Choroid plexus epithelial cell (primary cell): ENCODE measurements at regions not wholly inside any gene's neighbourhood (a gene's known extent, or its start where the extent isn't known, plus 50 kb on each side); places are given as distances from the start of the nearest gene placed in this dataset.

Experiments used
- DNase-seq: peaks from one replicate; pipeline ENCODE4 v3.0.0-alpha.2; 2010; ENCODE audit warnings: low read depth
- H3K4me3 ChIP-seq: 2 replicates; pipeline ENCODE4 v1.5.1; 2011; ENCODE audit warnings: low read depth, mild to moderate bottlenecking, control low read depth, low read length, moderate library complexity
- TF ChIP-seq, protein P1 (sequence below): conservative IDR thresholded peaks from 2 replicates; pipeline ENCODE4 v1.5.1; 2011; ENCODE audit warnings: low read depth, mild to moderate bottlenecking, control low read depth, inconsistent platforms, low read length, moderate library complexity

DNA sequence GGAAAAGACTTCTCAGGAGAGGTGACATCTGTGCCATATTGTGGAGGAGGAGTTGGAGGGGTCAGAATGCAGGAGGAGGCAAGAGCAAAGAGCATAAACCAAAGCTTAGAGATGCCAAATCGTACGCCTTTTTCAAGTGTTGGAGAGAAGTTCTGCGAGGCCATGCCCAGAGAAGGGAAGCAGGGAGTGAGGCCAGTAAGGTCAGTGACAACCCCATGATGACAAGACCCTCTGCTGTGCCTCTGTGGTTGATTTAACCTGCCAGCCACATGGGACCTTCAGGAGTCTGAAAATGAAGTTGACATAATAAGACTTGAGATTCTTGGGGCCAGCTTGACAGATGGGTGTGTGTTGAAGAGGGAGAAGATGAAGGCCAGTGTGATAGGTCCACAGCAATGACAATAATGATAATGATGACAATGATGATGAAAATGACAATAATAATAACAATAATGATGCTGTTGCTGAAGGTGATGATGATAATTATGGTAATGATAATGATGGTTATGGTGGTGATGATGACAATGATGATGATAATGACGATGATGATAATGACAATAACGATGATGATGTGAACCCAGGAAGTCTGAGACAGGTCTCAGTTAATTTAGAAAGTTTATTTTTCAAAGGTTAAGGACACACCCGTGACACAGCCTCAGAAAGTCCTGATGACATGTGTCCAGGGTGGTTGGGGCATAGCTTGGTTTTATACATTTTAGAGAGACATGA lies 152.6 kb upstream of the B3GAT1 start:
- TF ChIP-seq, protein P1, sequence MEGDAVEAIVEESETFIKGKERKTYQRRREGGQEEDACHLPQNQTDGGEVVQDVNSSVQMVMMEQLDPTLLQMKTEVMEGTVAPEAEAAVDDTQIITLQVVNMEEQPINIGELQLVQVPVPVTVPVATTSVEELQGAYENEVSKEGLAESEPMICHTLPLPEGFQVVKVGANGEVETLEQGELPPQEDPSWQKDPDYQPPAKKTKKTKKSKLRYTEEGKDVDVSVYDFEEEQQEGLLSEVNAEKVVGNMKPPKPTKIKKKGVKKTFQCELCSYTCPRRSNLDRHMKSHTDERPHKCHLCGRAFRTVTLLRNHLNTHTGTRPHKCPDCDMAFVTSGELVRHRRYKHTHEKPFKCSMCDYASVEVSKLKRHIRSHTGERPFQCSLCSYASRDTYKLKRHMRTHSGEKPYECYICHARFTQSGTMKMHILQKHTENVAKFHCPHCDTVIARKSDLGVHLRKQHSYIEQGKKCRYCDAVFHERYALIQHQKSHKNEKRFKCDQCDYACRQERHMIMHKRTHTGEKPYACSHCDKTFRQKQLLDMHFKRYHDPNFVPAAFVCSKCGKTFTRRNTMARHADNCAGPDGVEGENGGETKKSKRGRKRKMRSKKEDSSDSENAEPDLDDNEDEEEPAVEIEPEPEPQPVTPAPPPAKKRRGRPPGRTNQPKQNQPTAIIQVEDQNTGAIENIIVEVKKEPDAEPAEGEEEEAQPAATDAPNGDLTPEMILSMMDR = no peak
- DNase-seq = no peak
- H3K4me3 ChIP-seq = no peak overlapping the region

DNA sequence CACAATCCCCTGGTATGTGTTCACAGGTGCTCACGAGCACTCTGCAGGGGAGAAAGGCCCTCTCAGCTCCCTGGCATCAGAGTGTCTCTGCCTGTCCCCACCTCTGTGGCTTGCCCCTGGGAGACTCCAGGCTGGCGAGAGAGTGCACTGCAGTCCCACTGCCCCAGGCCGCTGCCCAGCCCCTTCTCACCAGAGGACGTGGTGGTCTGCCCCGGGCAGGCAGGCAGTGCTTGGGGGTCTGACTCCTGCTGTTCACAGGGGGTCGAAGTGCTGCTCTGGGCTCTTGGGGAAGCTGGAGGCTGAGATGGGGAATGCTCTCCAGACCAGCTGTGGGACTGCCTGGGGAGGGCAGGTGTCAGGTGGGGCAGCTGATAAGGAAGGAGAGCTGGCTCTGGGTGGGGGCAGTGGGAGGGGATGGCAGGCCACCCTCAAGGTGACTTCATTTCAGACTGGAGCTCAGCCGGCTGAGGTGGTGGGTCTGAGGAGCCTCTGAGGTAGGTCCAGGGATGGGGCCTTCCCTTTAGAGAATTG lies 151.0 kb upstream of the B3GAT1 start:
- H3K4me3 ChIP-seq = no peak overlapping the region
- TF ChIP-seq, protein P1 = no peak
- DNase-seq = no peak

GRCh38 chr11:134562196-134562595 lies 150.2 kb upstream of the B3GAT1 start:
- TF ChIP-seq, protein P1 = no peak
- no peak overlapping the region for H3K4me3 ChIP-seq
- no peak for DNase-seq

GRCh38 chr11:134561331-134561720 lies 149.3 kb upstream of the B3GAT1 start:
- H3K4me3 ChIP-seq = no peak overlapping the region
- no peak for DNase-seq
- TF ChIP-seq, protein P1 = no peak

GRCh38 chr11:134560566-134561330 lies 148.7 kb upstream of the B3GAT1 start:
- TF ChIP-seq, protein P1 = no peak
- H3K4me3 ChIP-seq = no peak overlapping the region
- no peak for DNase-seq

GRCh38 chr11:134560066-134560465 lies 148.0 kb upstream of the B3GAT1 start:
- H3K4me3 ChIP-seq = no peak overlapping the region
- TF ChIP-seq, protein P1 = no peak
- no peak for DNase-seq
